NCI-H2107 (cell line): ENCODE measurements at regions not wholly inside any gene's neighbourhood (a gene's known extent, or its start where the extent isn't known, plus 50 kb on each side); places are given as distances from the start of the nearest gene placed in this dataset.
A peak's percentile ranks its signal among the peaks of the same experiment; 100 is the strongest.
"Not testable (repeated sequence)": the region's sequence is repeated elsewhere in the genome, so short reads cannot be mapped to it uniquely, and the experiment has no call there.

Source experiments
- DNase-seq: peaks from one replicate; lab custom pipeline; 2025; lab: John Stamatoyannopoulos, UW

- no peak for DNase-seq
Measured at GRCh38 chr10:101280511-101280910, 51.2 kb upstream of the LBX1 start.

DNA sequence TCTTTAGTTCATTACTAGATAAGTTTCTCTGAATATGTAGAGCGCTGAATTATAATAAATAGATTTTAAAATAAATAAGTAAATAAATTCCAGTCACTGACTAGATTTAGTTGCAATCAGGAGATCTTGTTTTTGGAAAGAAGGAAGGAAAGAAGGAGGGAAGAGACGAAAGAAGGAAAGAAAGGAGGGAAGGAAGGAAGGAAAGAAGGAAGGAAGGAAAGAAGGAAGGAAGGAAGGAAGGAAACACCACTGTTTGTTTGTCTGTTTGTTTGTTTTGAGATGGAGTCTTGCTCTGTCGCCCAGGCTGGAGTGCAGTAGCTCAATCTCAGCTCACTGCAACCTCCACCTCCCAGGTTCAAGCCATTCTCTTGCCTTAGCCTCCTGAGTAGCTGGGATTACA, 51.7 kb upstream of the LBX1 start:
- DNase-seq = not testable (repeated sequence)

GRCh38 chr10:101282947-101283346, 53.7 kb upstream of the LBX1 start:
- no peak for DNase-seq

DNA sequence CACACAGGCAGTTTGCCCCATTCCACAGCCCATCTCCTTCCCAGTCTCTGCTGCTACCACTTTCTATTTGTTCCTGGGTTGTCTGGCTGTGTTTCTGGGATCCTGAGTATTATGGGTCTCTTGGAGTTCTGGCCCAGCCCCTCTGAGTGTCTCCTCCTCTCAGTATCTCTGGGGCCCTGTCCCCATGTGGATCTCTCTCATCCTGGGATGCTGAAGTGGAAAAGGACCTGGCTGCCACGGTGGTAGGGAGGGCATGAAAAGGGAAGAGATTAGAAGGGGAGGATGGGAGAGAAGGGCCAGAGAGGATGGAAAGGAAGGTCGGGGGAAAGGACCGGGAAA, 54.5 kb upstream of the LBX1 start:
- no peak for DNase-seq

DNA sequence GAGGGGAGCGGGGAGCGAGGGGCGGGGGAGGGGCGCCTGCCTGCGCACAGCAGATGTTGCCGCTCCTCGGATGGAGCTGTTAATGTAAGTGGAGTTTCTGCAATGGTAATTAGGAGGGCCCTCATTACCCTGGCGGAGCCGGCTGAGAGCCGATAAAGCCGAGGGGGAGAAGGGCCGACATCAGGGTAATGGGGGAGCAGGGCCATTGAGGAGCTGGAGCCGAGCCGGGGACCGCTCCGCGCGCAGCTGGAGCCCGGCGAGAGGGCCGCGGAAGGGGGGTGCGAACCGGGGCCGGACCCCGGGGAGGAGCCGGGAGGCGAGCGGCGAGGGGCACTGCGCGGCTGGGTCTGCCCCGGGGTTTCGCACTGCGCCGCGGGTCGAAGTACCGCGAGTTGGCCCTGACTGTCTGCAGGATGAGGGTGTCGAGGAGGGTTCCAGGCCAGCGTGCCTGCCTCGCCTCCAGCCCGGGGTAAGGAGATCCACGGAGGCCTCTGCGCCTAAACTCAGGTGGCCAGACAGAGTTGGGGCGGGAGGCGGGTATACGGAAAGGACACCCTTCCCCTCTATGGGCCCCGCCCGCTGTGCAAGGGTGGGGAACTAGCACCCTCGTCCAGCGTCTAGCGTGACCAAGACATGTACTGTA, 55.0 kb upstream of the LBX1 start:
- no peak for DNase-seq

DNA sequence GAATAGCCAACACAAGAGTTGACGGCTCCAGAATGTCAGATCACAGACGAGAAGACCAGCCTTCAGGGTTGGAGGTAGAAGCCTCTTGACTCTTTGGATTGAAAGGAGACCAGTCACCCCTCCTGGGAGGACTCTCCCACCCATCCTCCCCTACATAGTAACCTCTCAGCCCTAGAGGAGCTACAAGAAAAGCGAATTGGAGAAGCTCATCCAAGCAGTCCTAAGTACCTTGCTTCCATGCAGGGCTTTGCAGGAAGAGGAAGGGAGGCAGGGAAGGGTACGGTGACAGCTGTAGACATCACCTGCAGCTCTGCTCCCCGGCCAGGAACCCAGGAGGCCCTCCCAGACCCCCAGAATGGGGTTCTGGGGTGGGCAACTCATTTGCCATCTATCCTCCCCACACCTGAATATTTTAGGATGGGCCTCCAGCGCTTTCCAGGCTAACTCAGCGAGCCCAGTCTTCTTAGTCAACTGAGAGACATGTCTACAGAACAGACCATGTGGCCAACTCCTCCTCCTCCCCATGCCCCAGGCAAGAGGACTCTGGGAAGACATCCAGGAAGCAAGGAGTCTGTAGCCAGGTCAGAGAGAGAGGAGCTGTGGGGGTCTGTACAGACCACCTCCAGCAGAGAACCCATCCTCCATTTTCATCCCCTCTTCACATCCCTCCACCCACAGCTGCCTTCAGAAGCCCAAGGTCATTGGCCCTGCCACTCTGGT, 55.6 kb upstream of the LBX1 start:
- DNase-seq = no peak

DNA sequence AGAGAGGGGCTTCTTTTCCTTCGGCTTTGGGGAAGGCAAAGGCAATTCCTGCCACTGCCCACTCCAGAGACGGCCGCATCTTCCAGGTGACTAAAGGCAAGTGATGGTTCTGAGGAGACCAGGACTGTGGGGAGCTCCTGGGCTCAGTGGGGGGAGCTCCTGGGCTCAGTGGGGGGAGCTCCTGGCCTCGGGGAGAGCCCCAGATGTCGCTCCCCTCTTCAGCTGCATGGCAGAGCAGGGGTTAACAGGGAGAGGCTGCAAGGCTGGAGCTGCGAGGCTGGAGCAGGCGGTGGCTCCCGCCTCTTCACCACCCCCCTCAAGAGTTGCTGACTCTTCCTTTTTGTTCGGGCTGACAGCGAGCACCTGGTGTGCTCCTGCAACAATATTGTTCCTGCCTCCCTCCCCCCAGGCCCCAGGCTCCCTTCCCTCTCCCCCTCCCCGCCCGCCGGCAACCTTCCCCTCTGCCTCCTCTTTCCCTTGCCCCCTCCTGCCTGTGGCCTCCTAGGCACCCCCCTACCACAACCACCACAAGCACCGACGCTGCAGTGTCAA, 56.3 kb upstream of the LBX1 start:
- no peak for DNase-seq

GRCh38 chr10:101286248-101287046, 57.2 kb upstream of the LBX1 start:
- no peak for DNase-seq

- no peak for DNase-seq
Measured at GRCh38 chr10:101287183-101287996, 58.1 kb upstream of the LBX1 start.

DNA sequence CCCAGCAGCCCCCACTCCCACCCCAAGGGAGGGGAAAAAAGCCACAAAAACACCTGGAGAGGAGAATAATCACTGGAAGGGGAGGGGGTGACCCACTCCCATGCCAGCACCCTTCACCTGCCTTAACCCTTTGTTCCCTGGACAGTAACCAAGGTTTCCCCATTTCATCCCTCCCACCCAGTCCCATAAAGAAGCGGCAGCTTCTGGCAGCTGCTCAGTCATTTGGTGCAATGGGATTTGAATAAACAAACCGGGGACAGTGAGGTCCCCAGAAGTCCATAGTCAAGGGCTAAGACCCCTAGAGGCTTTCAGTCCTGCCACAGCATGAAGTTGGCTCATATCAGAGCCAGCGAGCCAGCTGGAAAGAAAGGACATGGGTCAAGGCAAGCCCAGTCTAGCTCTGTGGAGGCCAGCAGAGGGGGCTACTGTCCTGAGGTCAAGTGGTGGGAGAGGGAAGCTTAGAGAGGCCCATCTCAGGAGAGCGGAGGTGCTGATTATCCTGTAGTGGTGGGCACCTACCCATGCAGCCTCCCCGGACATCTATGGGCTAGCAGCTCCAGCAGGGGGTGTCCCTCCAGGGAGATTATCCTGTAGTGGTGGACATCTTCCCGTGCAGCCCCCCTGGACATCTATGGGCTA, 58.9 kb upstream of the LBX1 start:
- DNase-seq = no peak

DNA sequence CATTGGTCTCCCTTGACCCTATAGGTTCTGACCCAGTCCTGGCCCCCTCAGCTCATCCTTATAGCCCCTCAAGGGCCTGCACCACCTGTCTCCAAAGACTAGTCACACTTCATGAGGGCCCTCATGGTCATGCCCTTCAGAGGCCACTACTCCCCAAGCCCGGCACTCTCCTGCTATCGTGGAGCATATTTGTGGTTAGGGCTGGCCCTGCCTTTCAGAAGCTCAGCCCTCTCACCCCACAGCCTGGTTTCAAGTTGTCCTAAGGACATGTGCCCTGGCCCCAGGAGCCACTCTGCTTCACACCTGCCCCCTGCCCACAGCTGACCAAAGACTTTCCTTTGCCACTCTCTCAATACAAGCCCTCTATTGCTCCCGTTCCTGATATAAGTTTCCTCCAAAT, 60.3 kb upstream of the LBX1 start:
- DNase-seq = no peak

DNA sequence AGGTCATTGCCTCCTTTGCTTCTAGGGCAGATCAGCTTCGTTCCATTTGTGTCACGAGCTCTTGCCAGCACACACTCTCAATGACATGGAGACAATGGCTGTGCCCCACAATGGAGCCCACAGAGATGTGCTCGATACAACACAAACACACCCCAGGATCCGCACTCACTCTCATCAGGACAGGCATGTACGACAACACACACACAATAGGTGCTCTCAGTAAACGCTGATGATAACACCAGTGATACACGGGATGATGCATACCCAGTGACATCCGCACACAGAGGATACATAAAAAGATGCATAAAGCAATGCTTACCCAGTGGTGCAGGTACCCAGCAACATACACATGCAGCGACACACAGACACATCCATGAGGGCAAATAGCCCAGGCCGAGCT, 61.2 kb upstream of the LBX1 start:
- DNase-seq = no peak

- no peak for DNase-seq
Measured at GRCh38 chr10:101290881-101291280, 61.6 kb upstream of the LBX1 start.

DNA sequence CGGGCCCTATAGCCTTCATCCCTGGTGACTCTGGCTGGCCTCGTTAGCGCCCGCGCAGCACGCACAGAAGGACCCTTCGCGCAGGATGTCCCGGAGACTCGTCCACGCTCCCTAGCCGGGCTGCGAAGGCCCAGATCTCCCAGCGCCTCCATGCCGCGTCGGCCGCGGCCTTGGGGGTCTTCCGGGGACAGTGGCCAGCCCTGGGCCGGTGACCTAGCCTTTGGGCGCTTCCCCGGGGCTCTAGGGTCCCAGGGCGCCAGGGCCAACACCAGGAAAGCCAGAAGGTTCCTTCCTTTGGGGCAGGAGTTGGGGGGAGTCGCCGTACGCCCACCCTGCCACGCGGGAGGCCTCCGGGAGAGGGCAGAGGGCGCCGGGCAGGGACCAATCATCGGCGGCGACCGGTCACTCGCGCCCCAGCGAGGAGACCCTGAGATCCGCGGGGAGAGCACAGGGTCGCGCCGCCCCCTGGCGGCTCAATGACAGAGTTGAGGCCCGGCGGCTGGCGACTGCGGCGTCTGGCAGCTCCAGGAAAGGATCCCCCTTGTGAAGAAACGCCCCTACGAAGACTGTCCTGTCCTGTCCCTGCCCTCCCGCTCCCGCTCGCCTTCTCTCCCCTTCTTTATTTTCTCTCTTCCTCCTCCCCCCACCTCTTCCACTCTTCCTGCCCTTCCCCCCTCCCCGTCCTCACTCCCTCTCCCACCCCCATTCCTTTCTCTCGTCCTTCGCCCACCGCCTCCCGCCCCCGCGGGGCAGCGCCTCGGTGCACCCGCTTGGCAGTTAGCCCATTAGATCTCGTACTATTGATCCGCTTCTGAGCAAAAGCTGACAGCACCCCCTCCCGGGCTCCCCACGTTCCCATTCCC, 62.3 kb upstream of the LBX1 start:
- DNase-seq = peak; percentile 6

DNA sequence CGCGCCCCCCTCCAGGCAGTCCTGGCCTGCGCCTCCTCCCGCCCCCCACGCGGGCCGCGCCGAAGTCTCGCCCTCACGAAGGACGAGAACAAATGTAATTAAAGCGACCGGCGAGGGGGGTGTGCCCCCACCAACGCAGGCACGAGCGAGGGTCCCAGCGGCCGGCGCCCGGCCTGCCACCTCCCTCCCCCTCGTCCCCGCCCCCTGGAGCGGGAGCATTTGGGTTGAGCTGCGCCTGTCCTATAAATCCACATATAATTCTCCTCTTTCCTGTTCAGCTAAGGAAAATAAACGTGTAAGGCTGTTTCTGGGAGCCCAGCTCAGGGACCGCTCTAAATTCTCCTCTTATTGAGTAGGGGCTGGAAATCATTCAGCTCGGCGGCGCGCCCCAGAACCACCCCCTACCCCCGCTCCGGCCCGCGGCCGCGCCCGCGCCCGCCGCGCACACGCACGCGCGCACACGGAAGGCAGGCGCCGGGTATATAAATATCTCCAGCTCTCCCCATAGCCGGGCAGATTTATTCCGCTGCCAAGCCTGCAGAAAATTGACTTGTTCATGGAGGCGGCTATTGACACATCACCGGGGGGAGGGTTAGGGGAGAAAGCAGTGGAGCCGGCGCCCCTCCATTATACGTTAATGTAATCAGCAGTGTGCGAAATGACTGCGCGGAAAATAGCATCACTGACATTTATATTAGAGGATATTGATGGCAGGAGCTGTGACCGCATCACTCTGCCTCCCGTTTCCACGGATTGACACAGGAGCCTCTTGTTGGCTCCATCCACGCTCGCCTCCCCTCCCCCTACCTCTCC, 61.6 kb upstream of the BTRC start:
- DNase-seq = no peak

DNA sequence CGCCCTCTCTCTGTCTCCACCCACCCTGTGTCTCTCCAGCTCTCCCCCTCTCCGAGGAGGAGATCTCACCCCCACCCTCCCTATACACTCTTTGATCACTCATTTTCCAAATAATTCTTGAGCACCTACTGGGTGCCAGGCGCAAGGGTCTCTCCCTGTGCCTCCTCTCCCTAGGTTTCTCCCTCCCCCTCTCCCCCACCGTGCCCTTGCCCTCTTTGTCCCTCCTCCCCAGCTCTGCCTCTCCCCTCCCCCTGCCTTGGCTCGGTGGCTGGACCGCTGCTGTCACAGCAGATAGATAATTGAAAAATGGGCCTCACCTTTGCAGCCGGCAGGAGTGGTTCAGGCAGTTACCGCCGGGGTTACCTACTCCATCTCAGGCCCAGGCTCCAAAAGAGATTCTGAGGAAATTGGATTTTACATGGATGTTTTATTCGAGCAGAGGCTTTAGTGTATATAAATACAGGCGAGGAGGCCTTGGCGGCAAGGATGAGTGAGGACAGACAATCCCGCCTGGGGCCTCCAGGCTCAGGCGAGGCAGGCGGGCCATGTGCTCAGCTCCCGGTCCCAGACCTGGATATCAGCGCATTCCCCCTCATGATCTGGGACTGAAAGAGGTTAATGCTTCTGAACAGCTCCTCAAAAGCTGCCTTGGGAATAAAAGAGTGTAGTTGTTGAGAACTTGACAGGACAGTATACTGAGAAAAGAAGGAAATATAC, 60.8 kb upstream of the BTRC start:
- no peak for DNase-seq

- no peak for DNase-seq
Measured at GRCh38 chr10:101294109-101294508, 59.9 kb upstream of the BTRC start.

DNA sequence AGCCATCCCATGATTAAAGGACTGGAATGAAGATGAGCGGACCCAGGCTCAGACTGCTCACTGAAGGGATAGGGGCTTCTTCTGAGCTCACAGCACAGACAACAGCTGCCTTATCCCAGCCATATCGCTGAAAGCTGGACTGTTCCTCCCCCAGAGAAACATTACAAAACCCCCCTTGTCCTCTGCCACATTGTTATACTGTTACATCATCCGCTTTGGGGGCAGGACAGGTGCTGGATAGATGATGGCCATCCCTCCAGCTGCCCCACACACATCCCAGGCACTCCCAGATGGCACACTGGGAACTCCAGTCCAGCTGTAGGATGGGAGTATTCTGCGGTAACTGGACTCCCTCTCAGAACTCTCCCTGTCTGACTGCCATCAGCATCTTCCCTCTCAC, 58.7 kb upstream of the BTRC start:
- DNase-seq = no peak

GRCh38 chr10:101297901-101298486, 56.0 kb upstream of the BTRC start:
- DNase-seq = no peak
